Mucosa of descending colon (tissue), 3 donors: ENCODE measurements at regions not wholly inside any gene's neighbourhood (a gene's known extent, or its start where the extent isn't known, plus 50 kb on each side); places are given as distances from the start of the nearest gene placed in this dataset.
A peak's percentile ranks its signal among the peaks of the same experiment; 100 is the strongest.

Experiments used
- ATAC-seq: fragments of 200-7000 bp; cut with Tn5 transposase; one replicate; pipeline ENCODE4 v1.9.1; 2020; ENCODE audit warnings: mild to moderate bottlenecking, moderate library complexity
- DNase-seq, 3 donors: peaks; one replicate each; pipeline ENCODE4 v3.0.0-alpha.2; 2020
- H3K36me3 ChIP-seq: fragments of 200-600 bp; one replicate; pipeline ENCODE4 v1.8.0; 2021; ENCODE audit warnings: low read depth, mild to moderate bottlenecking
- H3K4me1 ChIP-seq: fragments of 200-600 bp; one replicate; pipeline ENCODE4 v1.8.0; 2021; ENCODE audit warnings: low read depth, mild to moderate bottlenecking
- H3K4me3 ChIP-seq: fragments of 200-600 bp; one replicate; pipeline ENCODE4 v1.8.0; 2021; ENCODE audit warnings: mild to moderate bottlenecking
- H3K9me3 ChIP-seq: fragments of 200-600 bp; one replicate; pipeline ENCODE4 v1.8.0; 2021; ENCODE audit warnings: mild to moderate bottlenecking
- CTCF ChIP-seq: fragments of 200-600 bp; IDR thresholded peaks from one replicate; pipeline ENCODE4 v1.8.0; 2022; ENCODE audit warnings: antibody characterized with exemption, mild to moderate bottlenecking
- intact Hi-C, 2 donors: fragments of 100-400 bp; cut with DNase I in 1 of 2; cut with micrococcal nuclease in 1 of 2; formaldehyde crosslinking; loops; one replicate each; pipeline versions ENCODE4 v1.11.0 to v1.11.1; 2022; cut with DNase I, micrococcal nuclease
- donor health status: DM: no; HTN: no; CAD: no; lungs with moderate emphysema.
- donor health status: DM: no; HTN: no; CAD: no.
- donor health status: DM: no; HTN: yes; CAD: no.

- intact Hi-C loops: no loop called here
- Histone ChIP-seq H3K9me3 (no peaks in the 10 kb centered on the region), H3K4me3 (no peak overlapping the region), H3K4me1 (peaks cover 8% of the 10 kb centered on the region), H3K36me3 (no peaks in the 10 kb centered on the region)
- TF ChIP-seq CTCF: no peak
- DNase-seq (no peak), ATAC-seq (no peak)
Measured at GRCh38 chr2:55116966-55117365, 66.7 kb upstream of the RTN4 start.

GRCh38 chr2:55116598-55116964, 66.3 kb upstream of the RTN4 start:
- no peaks in the 10 kb centered on the region for H3K9me3 ChIP-seq
- no peak for ATAC-seq
- no peak for DNase-seq
- peaks cover 11% of the 10 kb centered on the region for H3K4me1 ChIP-seq
- no peaks in the 10 kb centered on the region for H3K36me3 ChIP-seq
- intact Hi-C loops: no loop called here
- H3K4me3 ChIP-seq: no peak overlapping the region
- no peak for TF ChIP-seq CTCF

GRCh38 chr2:55115761-55116597, 65.7 kb upstream of the RTN4 start:
- TF ChIP-seq CTCF: no peak
- intact Hi-C loops: no loop called here
- ATAC-seq (no peak), DNase-seq (no peak)
- Histone ChIP-seq H3K4me1 (peaks cover 11% of the 10 kb centered on the region), H3K4me3 (no peak overlapping the region), H3K9me3 (no peaks in the 10 kb centered on the region), H3K36me3 (no peaks in the 10 kb centered on the region)

- no peak for DNase-seq
- Histone ChIP-seq H3K9me3 (no peaks in the 10 kb centered on the region), H3K4me3 (no peak overlapping the region), H3K4me1 (peaks cover 7% of the 10 kb centered on the region), H3K36me3 (no peaks in the 10 kb centered on the region)
- no peak for ATAC-seq
- intact Hi-C loops: no loop called here
- no peak for TF ChIP-seq CTCF
Measured at GRCh38 chr2:55114597-55114996, 64.3 kb upstream of the RTN4 start.

- Histone ChIP-seq H3K9me3 (no peaks in the 10 kb centered on the region), H3K4me1 (peaks cover 7% of the 10 kb centered on the region), H3K4me3 (no peak overlapping the region), H3K36me3 (no peaks in the 10 kb centered on the region)
- intact Hi-C loops: no loop called here
- TF ChIP-seq CTCF: no peak
- DNase-seq: peak in 1 of 3 donors; percentile 35
- peak; percentile 74 for ATAC-seq
Measured at GRCh38 chr2:55114082-55114481, 63.8 kb upstream of the RTN4 start.
